ENCODE measurements at regions not wholly inside any gene's neighbourhood (a gene's known extent, or its start where the extent isn't known, plus 50 kb on each side); places are given as distances from the start of the nearest gene placed in this dataset.

GRCh38 chr3:64445944-64446300 is 220.7 kb upstream of the PRICKLE2 start:
- peaks cover 0 to 12% (median 0%) of the 10 kb centered on the region in 7 donors for H3K9me3 Mint-ChIP-seq
- H3K9me3 ChIP-seq (replicated peaks in 1 of 2; ENCODE audit: control insufficient read depth in 1 of 2, insufficient read depth in 1 of 2, low read length in 2 of 2): peaks cover 3 to 5% of the 10 kb centered on the region in 2 donors
- no peak for DNase-seq
- no peaks in the 10 kb centered on the region for H3K79me2 ChIP-seq (ENCODE audit: insufficient read depth, low read length)
- H3K27ac ChIP-seq (ENCODE audit: low read depth in 1 of 2, low read length in 2 of 2): no peak overlapping the region
- H3K27me3 ChIP-seq (ENCODE audit: control insufficient read depth in 2 of 2, insufficient read depth in 2 of 2, low read length in 2 of 2): peaks cover 34 to 53% of the 10 kb centered on the region in 2 donors
- no peaks in the 10 kb centered on the region for H4K20me1 ChIP-seq (ENCODE audit: insufficient read depth, low read length)
- H3K27me3 Mint-ChIP-seq (ENCODE audit: low read depth in 3 of 3): peaks cover 33 to 57% (median 45%) of the 10 kb centered on the region in 3 donors
- H3K4me3 Mint-ChIP-seq: peak overlapping the region in 1 of 2 donors; percentile 43
- no peak overlapping the region for H2AFZ ChIP-seq (ENCODE audit: insufficient read depth, low read depth, low read length, poor library complexity, severe bottlenecking)
- H3K36me3 Mint-ChIP-seq: no peaks in the 10 kb centered on the region
- no peaks in the 10 kb centered on the region for H3K36me3 ChIP-seq (replicated peaks in 1 of 2; ENCODE audit: control insufficient read depth in 1 of 2, insufficient read depth in 2 of 2, low read length in 2 of 2)
- H3K9ac ChIP-seq (ENCODE audit: insufficient read depth, low read length, poor library complexity, severe bottlenecking): no peak overlapping the region
- H3K4me3 ChIP-seq (replicated peaks in 1 of 3; ENCODE audit: low read depth in 2 of 3, low read length in 3 of 3): no peak overlapping the region
- H3K27ac Mint-ChIP-seq: no peak overlapping the region
- H3K4me1 Mint-ChIP-seq: no peaks in the 10 kb centered on the region
- no CpG with 5 or more reads among the region's 5 CpGs for WGBS (ENCODE audit: insufficient coverage)
- no peaks in the 10 kb centered on the region for H3K4me1 ChIP-seq (ENCODE audit: control insufficient read depth in 1 of 2, insufficient read depth in 2 of 2, low read length in 2 of 2)
- H3K4me2 ChIP-seq (replicated peaks; ENCODE audit: extremely low read depth, low read length, poor library complexity, severe bottlenecking): no peak overlapping the region
- intact Hi-C loops (cut with micrococcal nuclease): no loop called here
- TF ChIP-seq CTCF (IDR thresholded peaks at IDR 0.05): no peak

DNA sequence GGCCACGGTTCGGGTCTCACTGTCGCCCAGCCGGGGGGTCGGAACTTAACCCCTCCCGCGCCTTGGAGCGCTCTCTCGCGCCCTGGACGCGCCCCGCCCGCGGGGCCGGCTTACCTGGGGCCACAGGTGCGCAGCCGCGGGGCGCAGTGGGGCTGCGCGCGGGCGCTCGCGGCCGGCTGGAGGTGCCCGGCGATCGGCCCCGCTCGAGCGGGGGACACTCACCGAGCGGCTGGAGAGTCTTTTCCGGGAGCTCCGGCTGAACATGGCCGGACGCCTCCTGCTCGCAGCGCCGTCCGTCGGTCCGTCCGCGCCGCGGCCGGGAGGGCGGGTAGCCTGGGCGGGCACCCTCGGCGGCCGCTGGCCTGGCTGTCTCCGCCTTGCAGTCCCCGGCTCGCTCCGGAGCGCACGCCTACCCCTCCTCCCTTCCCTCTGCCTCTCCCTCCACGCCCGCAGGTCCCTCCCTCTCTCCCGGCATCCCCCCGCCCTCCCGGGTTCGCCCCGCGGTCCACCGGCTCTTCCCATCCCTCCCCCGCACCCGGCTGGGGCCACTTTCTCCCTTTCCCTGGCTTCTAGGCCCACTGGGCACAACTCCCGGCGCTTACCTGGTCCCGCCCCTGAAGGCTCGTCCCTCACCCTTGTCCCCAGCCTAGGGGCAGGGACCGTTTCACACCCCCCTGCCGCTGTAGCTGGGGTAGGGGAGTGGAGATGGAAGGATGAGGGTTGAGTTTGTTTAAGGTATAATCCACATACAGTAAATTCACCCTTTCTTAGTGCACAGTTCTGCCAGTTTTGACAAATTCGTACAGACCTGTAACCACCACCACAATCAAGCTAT is 220.1 kb upstream of the PRICKLE2 start:
- H3K36me3 ChIP-seq (replicated peaks in 1 of 2; ENCODE audit: control insufficient read depth in 1 of 2, insufficient read depth in 2 of 2, low read length in 2 of 2): no peaks in the 10 kb centered on the region
- H3K27ac Mint-ChIP-seq: no peak overlapping the region
- H2AFZ ChIP-seq (ENCODE audit: insufficient read depth, low read depth, low read length, poor library complexity, severe bottlenecking): no peak overlapping the region
- H3K4me1 ChIP-seq (ENCODE audit: control insufficient read depth in 1 of 2, insufficient read depth in 2 of 2, low read length in 2 of 2): no peaks in the 10 kb centered on the region
- peak overlapping the region in 1 of 2 donors; percentile 71 for H3K4me3 Mint-ChIP-seq
- no peak overlapping the region for H3K4me3 ChIP-seq (replicated peaks in 1 of 3; ENCODE audit: low read depth in 2 of 3, low read length in 3 of 3)
- no peak for DNase-seq
- peaks cover 31 to 57% (median 43%) of the 10 kb centered on the region in 3 donors for H3K27me3 Mint-ChIP-seq (ENCODE audit: low read depth in 3 of 3)
- no peak overlapping the region for H3K27ac ChIP-seq (ENCODE audit: low read depth in 1 of 2, low read length in 2 of 2)
- WGBS (ENCODE audit: insufficient coverage): 1% methylated on average over 63 of the region's 79 CpGs
- H3K9me3 ChIP-seq (replicated peaks in 1 of 2; ENCODE audit: control insufficient read depth in 1 of 2, insufficient read depth in 1 of 2, low read length in 2 of 2): peaks cover 3 to 5% of the 10 kb centered on the region in 2 donors
- H3K4me2 ChIP-seq (replicated peaks; ENCODE audit: extremely low read depth, low read length, poor library complexity, severe bottlenecking): no peak overlapping the region
- H3K27me3 ChIP-seq (ENCODE audit: control insufficient read depth in 2 of 2, insufficient read depth in 2 of 2, low read length in 2 of 2): peaks cover 34 to 52% of the 10 kb centered on the region in 2 donors
- H3K4me1 Mint-ChIP-seq: no peaks in the 10 kb centered on the region
- intact Hi-C loops (cut with micrococcal nuclease): no loop called here
- H3K36me3 Mint-ChIP-seq: no peaks in the 10 kb centered on the region
- no peaks in the 10 kb centered on the region for H4K20me1 ChIP-seq (ENCODE audit: insufficient read depth, low read length)
- H3K79me2 ChIP-seq (ENCODE audit: insufficient read depth, low read length): no peaks in the 10 kb centered on the region
- H3K9ac ChIP-seq (ENCODE audit: insufficient read depth, low read length, poor library complexity, severe bottlenecking): no peak overlapping the region
- H3K9me3 Mint-ChIP-seq: peaks cover 0 to 12% (median 0%) of the 10 kb centered on the region in 7 donors
- no peak for TF ChIP-seq CTCF (IDR thresholded peaks at IDR 0.05)

Data from CD14-positive monocyte (primary cell).